H1 (cell line): ENCODE measurements at regions not wholly inside any gene's neighbourhood (a gene's known extent, or its start where the extent isn't known, plus 50 kb on each side); places are given as distances from the start of the nearest gene placed in this dataset.

Experiments
- CTCF ChIA-PET: fragments of 300-600 bp; sonication (Branson Sonifier 250); formaldehyde crosslinking; loops from one replicate; lab custom pipeline; 2021; ENCODE audit not compliant: partially characterized antibody; lab: Charles Lee
- POLR2A ChIA-PET: fragments of 300-600 bp; sonication (Branson Sonifier 250); formaldehyde crosslinking; loops from one replicate; lab custom pipeline; 2021; ENCODE audit warnings: inconsistent platforms; ENCODE audit not compliant: partially characterized antibody; lab: Charles Lee
- DNase-seq, 2 experiments: peaks; one replicate each; pipeline versions ENCODE4 v3.0.0 to v3.0.0-alpha.2; 2010 to 2022; ENCODE audit warnings: low spot score in 2 of 2, low read depth in 1 of 2, mixed read lengths in 1 of 2
- FAIRE-seq: peaks from 2 replicates; lab custom pipeline; 2011; peaks lifted over from hg19 to GRCh38; lab: Jason Lieb, UNC
- H2AFZ ChIP-seq: 2 replicates; pipeline ENCODE4 v1.8.1; 2012; ENCODE audit warnings: low read length, inconsistent platforms
- H2AK5ac ChIP-seq: 2 replicates; pipeline ENCODE4 v1.6.1; 2013; ENCODE audit warnings: low read depth, low read length
- H2BK120ac ChIP-seq: replicated peaks from 2 replicates; pipeline ENCODE3; 2013; ENCODE audit warnings: low read depth, low read length, inconsistent platforms
- H2BK12ac ChIP-seq: 2 replicates; pipeline ENCODE4 v1.6.1; 2013; ENCODE audit warnings: low read depth, low read length
- H2BK15ac ChIP-seq: 2 replicates; pipeline ENCODE4 v1.6.1; 2013; ENCODE audit warnings: low read length
- H2BK20ac ChIP-seq: 2 replicates; pipeline ENCODE4 v1.6.1; 2013; ENCODE audit warnings: low read length
- H2BK5ac ChIP-seq: 2 replicates; pipeline ENCODE4 v1.6.1; 2013; ENCODE audit warnings: low read depth, low read length
- H3K14ac ChIP-seq: 2 replicates; pipeline ENCODE4 v1.6.1; 2013; ENCODE audit warnings: inconsistent platforms; ENCODE audit not compliant: insufficient read length
- H3K18ac ChIP-seq: 2 replicates; pipeline ENCODE4 v1.6.1; 2013; ENCODE audit warnings: low read length; ENCODE audit errors: extremely low read depth
- H3K23ac ChIP-seq: 2 replicates; pipeline ENCODE4 v1.6.1; 2013; ENCODE audit warnings: inconsistent platforms; ENCODE audit not compliant: insufficient read length
- H3K23me2 ChIP-seq: 2 replicates; pipeline ENCODE4 v1.6.1; 2013; ENCODE audit warnings: low read depth, low read length
- H3K27ac ChIP-seq: 2 replicates; pipeline ENCODE4 v1.6.1; 2011; ENCODE audit warnings: low read depth, low read length, inconsistent platforms
- H3K27me3 ChIP-seq, 4 experiments: replicated peaks in 1 of 4; 1 replicate in 1 of 4; 2 replicates in 3 of 4; pipeline versions ENCODE4 v1.6.1 to v1.8.1; 2011 to 2013; ENCODE audit warnings: low read length in 3 of 4, mild to moderate bottlenecking in 3 of 4, inconsistent platforms in 2 of 4, mixed read lengths in 2 of 4, moderate library complexity in 1 of 4; ENCODE audit not compliant: control insufficient read depth in 3 of 4, insufficient read depth in 3 of 4; ENCODE audit errors: extremely low read depth in 1 of 4
- H3K36me3 ChIP-seq, 4 experiments: 2 replicates each; pipeline versions ENCODE4 v1.6.1 to v1.8.1; 2011 to 2013; ENCODE audit warnings: mild to moderate bottlenecking in 4 of 4, low read length in 3 of 4, moderate library complexity in 2 of 4, control low read depth in 1 of 4, inconsistent platforms in 1 of 4; ENCODE audit not compliant: insufficient read depth in 4 of 4, control insufficient read depth in 2 of 4
- H3K4ac ChIP-seq: replicated peaks from 2 replicates; pipeline ENCODE3; 2013; ENCODE audit warnings: low read length, low read depth, mixed read lengths, inconsistent platforms; ENCODE audit not compliant: insufficient read length
- H3K4me1 ChIP-seq, 4 experiments: replicated peaks in 1 of 4; 1 replicate in 1 of 4; 2 replicates in 3 of 4; pipeline versions ENCODE4 v1.6.1 to v1.8.1; 2011 to 2013; ENCODE audit warnings: low read length in 3 of 4, inconsistent platforms in 2 of 4, mixed read lengths in 1 of 4; ENCODE audit not compliant: insufficient read depth in 4 of 4, control insufficient read depth in 3 of 4
- H3K4me2 ChIP-seq, 2 experiments: 2 replicates each; pipeline versions ENCODE4 v1.6.1 to v1.8.1; 2011 to 2013; ENCODE audit warnings: low read depth in 2 of 2, low read length in 2 of 2, control low read depth in 1 of 2, inconsistent platforms in 1 of 2, mild to moderate bottlenecking in 1 of 2; ENCODE audit not compliant: insufficient read depth in 1 of 2
- H3K4me3 ChIP-seq, 4 experiments: fragments of 200-600, 300-600 bp in 1 of 4; sonication (generic), shearing (Covaris generic), sonication (Bioruptor Twin) in 1 of 4; 2 replicates each; pipeline versions ENCODE4 v1.5.1 to v1.8.1; 2011 to 2016; ENCODE audit warnings: low read length in 4 of 4, low read depth in 3 of 4, control low read depth in 2 of 4, inconsistent platforms in 2 of 4, mild to moderate bottlenecking in 2 of 4, mixed read lengths in 1 of 4, moderate library complexity in 1 of 4; ENCODE audit not compliant: insufficient read depth in 2 of 4; ENCODE audit errors: extremely low read depth in 1 of 4
- H3K56ac ChIP-seq: replicated peaks from 2 replicates; pipeline ENCODE3; 2013; ENCODE audit warnings: low read depth, mild to moderate bottlenecking, mixed read lengths, low read length, inconsistent platforms; ENCODE audit not compliant: insufficient read length
- H3K79me1 ChIP-seq: 2 replicates; pipeline ENCODE4 v1.6.1; 2013; ENCODE audit warnings: low read depth, low read length, control low read depth
- H3K79me2 ChIP-seq, 2 experiments: 2 replicates each; pipeline versions ENCODE4 v1.6.1 to v1.8.1; 2012 to 2013; ENCODE audit warnings: low read length in 2 of 2, mild to moderate bottlenecking in 2 of 2, inconsistent platforms in 1 of 2; ENCODE audit not compliant: insufficient read depth in 2 of 2, control insufficient read depth in 1 of 2
- H3K9ac ChIP-seq, 4 experiments: replicated peaks in 1 of 4; 1 replicate in 1 of 4; 2 replicates in 3 of 4; pipeline versions ENCODE4 v1.6.1 to v1.8.1; 2011 to 2013; ENCODE audit warnings: low read depth in 3 of 4, low read length in 3 of 4, control low read depth in 2 of 4, mild to moderate bottlenecking in 2 of 4, moderate library complexity in 2 of 4, inconsistent platforms in 1 of 4; ENCODE audit errors: extremely low read depth in 1 of 4
- H3K9me3 ChIP-seq, 2 experiments: 2 replicates each; pipeline versions ENCODE4 v1.6.1 to v1.8.1; 2012 to 2013; ENCODE audit warnings: mild to moderate bottlenecking in 2 of 2, moderate library complexity in 2 of 2, control low read depth in 1 of 2, inconsistent platforms in 1 of 2, low read depth in 1 of 2, low read length in 1 of 2, mixed read lengths in 1 of 2; ENCODE audit not compliant: insufficient read depth in 2 of 2
- H4K20me1 ChIP-seq, 2 experiments: replicated peaks in 1 of 2; 2 replicates each; pipeline versions ENCODE3 to v1.8.1; 2011 to 2013; ENCODE audit warnings: inconsistent platforms in 2 of 2, low read length in 2 of 2, mild to moderate bottlenecking in 1 of 2; ENCODE audit not compliant: insufficient read depth in 2 of 2, control insufficient read depth in 1 of 2
- H4K5ac ChIP-seq: 2 replicates; pipeline ENCODE4 v1.6.1; 2013; ENCODE audit warnings: low read length, low read depth, mixed read lengths, inconsistent platforms; ENCODE audit not compliant: insufficient read length
- H4K8ac ChIP-seq: 2 replicates; pipeline ENCODE4 v1.8.0; 2013; ENCODE audit warnings: mild to moderate bottlenecking, moderate library complexity, low read length, inconsistent platforms; ENCODE audit not compliant: insufficient read depth; ENCODE audit errors: extremely low read depth
- H4K91ac ChIP-seq: replicated peaks from 2 replicates; pipeline ENCODE3; 2013; ENCODE audit warnings: low read length, mixed read lengths, inconsistent platforms; ENCODE audit not compliant: insufficient read length
- BACH1 ChIP-seq: IDR thresholded peaks from 2 replicates; pipeline ENCODE4 v1.6.1; 2012; ENCODE audit warnings: low read length, improper control_type of control experiment
- CEBPB ChIP-seq: IDR thresholded peaks from 2 replicates; pipeline ENCODE4 v1.6.1; 2012; ENCODE audit warnings: low read depth, low read length
- CHD2 ChIP-seq: IDR thresholded peaks from 2 replicates; pipeline ENCODE4 v1.6.1; 2012; ENCODE audit warnings: low read length, improper control_type of control experiment
- CTCF ChIP-seq, 3 experiments: IDR thresholded peaks; 1 replicate in 2 of 3; 2 replicates in 1 of 3; pipeline versions ENCODE4 v1.5.1 to v1.6.1; 2011; ENCODE audit warnings: low read length in 3 of 3, mild to moderate bottlenecking in 3 of 3, inconsistent platforms in 2 of 3, low read depth in 1 of 3, moderate library complexity in 1 of 3; ENCODE audit not compliant: insufficient read depth in 1 of 3; ENCODE audit errors: control extremely low read depth in 1 of 3
- RAD21 ChIP-seq, 2 experiments: IDR thresholded peaks in 1 of 2; conservative IDR thresholded peaks in 1 of 2; 2 replicates each; pipeline ENCODE4 v1.6.1; 2011; ENCODE audit warnings: low read depth in 2 of 2, low read length in 2 of 2, improper control_type of control experiment in 1 of 2, inconsistent platforms in 1 of 2, mild to moderate bottlenecking in 1 of 2, moderate library complexity in 1 of 2
- RBBP5 ChIP-seq: IDR thresholded peaks from 2 replicates; pipeline ENCODE4 v1.7.1; 2012; ENCODE audit warnings: low read depth, mild to moderate bottlenecking, inconsistent platforms, low read length, moderate library complexity, borderline replicate concordance
- RFX5 ChIP-seq: IDR thresholded peaks from 2 replicates; pipeline ENCODE4 v1.6.1; 2011; ENCODE audit warnings: low read depth, low read length, improper control_type of control experiment, borderline replicate concordance
- SIN3A ChIP-seq, 2 experiments: IDR thresholded peaks in 1 of 2; conservative IDR thresholded peaks in 1 of 2; 2 replicates each; pipeline ENCODE4 v1.6.1; 2011 to 2012; ENCODE audit warnings: low read length in 2 of 2, improper control_type of control experiment in 1 of 2, low read depth in 1 of 2, mild to moderate bottlenecking in 1 of 2
- SP2 ChIP-seq: IDR thresholded peaks from 2 replicates; pipeline ENCODE4 v1.6.1; 2012; ENCODE audit warnings: mild to moderate bottlenecking, low read length, inconsistent platforms
- SUZ12 ChIP-seq: fragments of 200-600 bp; sonication (generic); IDR thresholded peaks from 2 replicates; pipeline ENCODE4 v1.6.1; 2012; ENCODE audit warnings: mild to moderate bottlenecking, inconsistent platforms, low read length, moderate library complexity, mixed read lengths
- YY1 ChIP-seq: IDR thresholded peaks from 2 replicates; pipeline ENCODE4 v1.6.1; 2011; ENCODE audit warnings: low read depth, mild to moderate bottlenecking, low read length
- whole genome bisulfite sequencing, 2 experiments: shearing (Covaris generic) in 1 of 2; methylation state at CpG; one replicate each; pipeline versions ENCODE4 v1.1.6 to v1.1.7; 2013 to 2015; ENCODE audit warnings: low lambda C conversion rate in 2 of 2, mixed read lengths in 2 of 2, inconsistent platforms in 1 of 2, low coverage in 1 of 2, missing lambda C conversion rate in 1 of 2; ENCODE audit not compliant: insufficient replicate concordance in 2 of 2, insufficient coverage in 1 of 2, insufficient read length in 1 of 2; ENCODE audit errors: extremely low coverage in 1 of 2, missing lambda C conversion rate in 1 of 2; 5-methylcytosine and 5-hydroxymethylcytosine counted together

- Histone ChIP-seq H3K79me2 (no peaks in the 10 kb centered on the region), H3K4me1 (no peaks in the 10 kb centered on the region), H3K56ac (no peak overlapping the region), H2BK15ac (no peak overlapping the region), H3K4me2 (no peak overlapping the region), H2AFZ (no peak overlapping the region), H2BK120ac (no peak overlapping the region), H3K23me2 (no peaks in the 10 kb centered on the region; the same call in 1 of the 2 replicates), H3K79me1 (no peaks in the 10 kb centered on the region), H3K4me3 (no peak overlapping the region), H3K18ac (no peak overlapping the region), H3K14ac (no peak overlapping the region), H4K20me1 (no peaks in the 10 kb centered on the region), H3K4ac (no peak overlapping the region), H3K27ac (no peak overlapping the region), H3K9me3 (no peaks in the 10 kb centered on the region), H4K5ac (no peak overlapping the region), H2BK5ac (no peak overlapping the region), H3K9ac (no peak overlapping the region), H3K27me3 (no peaks in the 10 kb centered on the region), H2AK5ac (no peak overlapping the region), H2BK20ac (no peak overlapping the region), H4K91ac (no peak overlapping the region), H4K8ac (no peak overlapping the region), H3K23ac (no peak overlapping the region), H3K36me3 (no peaks in the 10 kb centered on the region), H2BK12ac (no peak overlapping the region)
- WGBS, 2 experiments = 89% methylated on average over 3 of the region's 3 CpGs; no CpG with 5 or more reads in 1 of the 2 experiments
- DNase-seq = no peak
- CTCF ChIA-PET = interaction anchor here (0.6 to 1.1 kb wide), 3 partner anchors 10 to 40 kb away, joined by 3 to 4 read pairs (median 3); no protein-coding TSS in a partner anchor
- no peak for FAIRE-seq
- POLR2A ChIA-PET = no interaction called here
- TF ChIP-seq YY1 (no peak), CHD2 (no peak), RAD21 (IDR thresholded peaks at IDR 0.05 in 1 of 2, conservative IDR thresholded peaks at IDR 0.05 in 1 of 2; ENCODE audit: low read depth in 2 of 2, low read length in 2 of 2) (no peak), SP2 (no peak), BACH1 (no peak), SIN3A (conservative IDR thresholded peaks at IDR 0.05 in 1 of 2, IDR thresholded peaks at IDR 0.05 in 1 of 2; ENCODE audit: low read depth in 1 of 2, low read length in 2 of 2) (no peak), RFX5 (no peak), CTCF (IDR thresholded peaks at IDR 0.05; ENCODE audit: control extremely low read depth in 1 of 3, insufficient read depth in 1 of 3, low read depth in 1 of 3, low read length in 3 of 3) (no peak), RBBP5 (no peak), CEBPB (no peak), SUZ12 (no peak)
Observed at GRCh38 chr10:125325326-125325725, 165.0 kb upstream of the CTBP2 start.
